SK-N-SH (cell line): ENCODE measurements at regions not wholly inside any gene's neighbourhood (a gene's known extent, or its start where the extent isn't known, plus 50 kb on each side); places are given as distances from the start of the nearest gene placed in this dataset.

Experiments used
- CTCF ChIA-PET: fragments of 300-600, 350-600 bp; formaldehyde crosslinking; extraction: SDS; loops from one replicate; lab custom pipeline; 2021; lab: Yijun Ruan, JAX
- POLR2A ChIA-PET: fragments of 350-600 bp; sonication (Branson Sonifier 250); formaldehyde crosslinking; extraction: SDS; loops from one replicate; lab custom pipeline; 2020; ENCODE audit warnings: antibody characterized with exemption, inconsistent platforms; lab: Yijun Ruan, JAX
- DNase-seq: peaks from one replicate; pipeline ENCODE4 v3.0.0; 2012
- H2AFZ ChIP-seq: fragments of 200-600 bp; sonication (generic); 2 replicates; pipeline ENCODE4 v1.8.1; 2016; ENCODE audit warnings: antibody characterized with exemption, mild to moderate bottlenecking, low read depth
- H3F3A ChIP-seq: fragments of 200-600 bp; sonication (generic); replicated peaks from 2 replicates; pipeline ENCODE3; 2016; ENCODE audit warnings: antibody characterized with exemption, mild to moderate bottlenecking; ENCODE audit not compliant: insufficient read depth
- H3K27ac ChIP-seq, 2 experiments: fragments of 200-500 bp in 1 of 2; fragments of 200-600 bp in 1 of 2; sonication (Bioruptor generic) in 1 of 2; sonication (generic), shearing (Covaris generic) in 1 of 2; 2 replicates each; pipeline versions ENCODE4 v1.5.1 to v1.6.1; 2014 to 2016; ENCODE audit warnings: low read depth in 2 of 2, inconsistent platforms in 1 of 2, low read length in 1 of 2, mild to moderate bottlenecking in 1 of 2, mixed read lengths in 1 of 2
- H3K27me3 ChIP-seq: fragments of 200-600 bp; sonication (generic), shearing (Covaris generic); 2 replicates; pipeline ENCODE4 v1.6.1; 2016; ENCODE audit warnings: mixed run types; ENCODE audit not compliant: insufficient read depth
- H3K36me3 ChIP-seq, 2 experiments: fragments of 200-500 bp in 1 of 2; fragments of 200-600 bp in 1 of 2; sonication (Bioruptor generic) in 1 of 2; sonication (generic) in 1 of 2; replicated peaks in 1 of 2; 2 replicates each; pipeline versions ENCODE3 to v1.5.1; 2014 to 2016; ENCODE audit warnings: low read length in 1 of 2, mild to moderate bottlenecking in 1 of 2; ENCODE audit not compliant: insufficient read depth in 2 of 2, control insufficient read depth in 1 of 2
- H3K4me1 ChIP-seq, 2 experiments: fragments of 200-500 bp in 1 of 2; fragments of 200-600 bp in 1 of 2; sonication (Bioruptor generic) in 1 of 2; sonication (generic), shearing (Covaris generic) in 1 of 2; 2 replicates each; pipeline versions ENCODE4 v1.5.1 to v1.6.1; 2014 to 2016; ENCODE audit warnings: low read depth in 1 of 2, low read length in 1 of 2, mixed run types in 1 of 2; ENCODE audit not compliant: insufficient read depth in 2 of 2, control insufficient read depth in 1 of 2
- H3K4me2 ChIP-seq: fragments of 200-600 bp; sonication (generic), shearing (Covaris generic); 2 replicates; pipeline ENCODE4 v1.6.1; 2017; ENCODE audit warnings: mixed run types
- H3K4me3 ChIP-seq, 2 experiments: fragments of 200-500 bp in 1 of 2; fragments of 200-600 bp in 1 of 2; sonication (Bioruptor generic) in 1 of 2; sonication (generic), shearing (Covaris generic) in 1 of 2; 2 replicates each; pipeline versions ENCODE4 v1.5.1 to v1.8.1; 2014 to 2016; ENCODE audit warnings: low read depth in 2 of 2, inconsistent platforms in 1 of 2, low read length in 1 of 2, mild to moderate bottlenecking in 1 of 2, mixed read lengths in 1 of 2, moderate library complexity in 1 of 2
- H3K79me2 ChIP-seq: fragments of 200-600 bp; sonication (generic); 2 replicates; pipeline ENCODE4 v1.8.1; 2017; ENCODE audit warnings: mild to moderate bottlenecking; ENCODE audit not compliant: insufficient read depth
- H3K9ac ChIP-seq: fragments of 200-600 bp; sonication (generic); 2 replicates; pipeline ENCODE4 v1.6.1; 2017; ENCODE audit warnings: mixed run types
- H3K9me2 ChIP-seq: fragments of 200-600 bp; sonication (generic); 2 replicates; pipeline ENCODE4 v1.6.1; 2017; ENCODE audit warnings: mixed run types
- H3K9me3 ChIP-seq: fragments of 200-600 bp; sonication (generic); 2 replicates; pipeline ENCODE4 v1.6.1; 2017; ENCODE audit warnings: mixed run types, mild to moderate bottlenecking, moderate library complexity
- H4K20me1 ChIP-seq: fragments of 200-600 bp; sonication (generic); 2 replicates; pipeline ENCODE4 v1.6.1; 2017; ENCODE audit warnings: mild to moderate bottlenecking, mixed run types; ENCODE audit not compliant: insufficient read depth
- CHD2 ChIP-seq: fragments of 150-350 bp; IDR thresholded peaks from 2 replicates; pipeline ENCODE4 v1.6.1; 2018; ENCODE audit warnings: low read length; ENCODE audit not compliant: partially characterized antibody
- EP300 ChIP-seq, 2 experiments: IDR thresholded peaks; 2 replicates each; pipeline versions ENCODE4 v1.4.0 to v1.6.1; 2012; ENCODE audit warnings: borderline replicate concordance in 1 of 2, low read depth in 1 of 2, low read length in 1 of 2
- EZH2phosphoT487 ChIP-seq: fragments of 200-600 bp; sonication (generic); IDR thresholded peaks from 2 replicates; pipeline ENCODE4 v1.6.1; 2017; ENCODE audit warnings: low read depth, mixed run types, mild to moderate bottlenecking, antibody characterized with exemption, moderate library complexity, borderline replicate concordance
- FOSL2 ChIP-seq: IDR thresholded peaks from 2 replicates; pipeline ENCODE4 v1.4.0; 2012; ENCODE audit warnings: low read depth, mild to moderate bottlenecking, moderate library complexity, borderline replicate concordance
- GATA2 ChIP-seq: sonication (generic); formaldehyde crosslinking; IDR thresholded peaks from 2 replicates; pipeline ENCODE4 v1.5.0; 2020; ENCODE audit warnings: mild to moderate bottlenecking, missing genetic modification reagents
- NRF1 ChIP-seq: IDR thresholded peaks from 2 replicates; pipeline ENCODE4 v1.6.1; 2012; ENCODE audit warnings: low read depth, mild to moderate bottlenecking, low read length
- RAD21 ChIP-seq: IDR thresholded peaks from 2 replicates; pipeline ENCODE4 v1.6.1; 2012; ENCODE audit warnings: mild to moderate bottlenecking, low read length
- RXRA ChIP-seq: IDR thresholded peaks from 2 replicates; pipeline ENCODE4 v1.4.0; 2012; ENCODE audit warnings: low read depth, mild to moderate bottlenecking, borderline replicate concordance
- SIN3A ChIP-seq: IDR thresholded peaks from 2 replicates; pipeline ENCODE4 v1.6.1; 2012; ENCODE audit warnings: low read depth, mild to moderate bottlenecking, low read length, moderate library complexity, borderline replicate concordance
- SMC3 ChIP-seq: IDR thresholded peaks from 2 replicates; pipeline ENCODE4 v1.6.1; 2012; ENCODE audit warnings: low read depth, low read length, improper control_type of control experiment
- TAF1 ChIP-seq: IDR thresholded peaks from 2 replicates; pipeline ENCODE4 v1.6.1; 2012; ENCODE audit warnings: low read depth, mild to moderate bottlenecking, low read length, moderate library complexity, borderline replicate concordance
- TCF12 ChIP-seq: IDR thresholded peaks from 2 replicates; pipeline ENCODE4 v1.4.0; 2012
- TEAD4 ChIP-seq: IDR thresholded peaks from 2 replicates; pipeline ENCODE4 v1.4.0; 2012; ENCODE audit warnings: mild to moderate bottlenecking, borderline replicate concordance; ENCODE audit not compliant: insufficient read depth
- YY1 ChIP-seq: IDR thresholded peaks from 2 replicates; pipeline ENCODE4 v1.4.0; 2012; ENCODE audit warnings: low read depth, mild to moderate bottlenecking
- WGBS: methylation state at CpG from one replicate; pipeline ENCODE4 v1.1.6; 2017; ENCODE audit warnings: low lambda C conversion rate; 5-methylcytosine and 5-hydroxymethylcytosine counted together
- TF ChIP-seq, protein P1 (sequence below): IDR thresholded peaks from 2 replicates; pipeline ENCODE4 v1.6.1; 2012; ENCODE audit warnings: mild to moderate bottlenecking, low read depth, low read length, moderate library complexity
- TF ChIP-seq, protein P2 (sequence below): fragments of 150-350 bp; IDR thresholded peaks from 2 replicates; pipeline ENCODE4 v1.6.1; 2017; ENCODE audit warnings: antibody characterized with exemption, low read length, low read depth, borderline replicate concordance
- TF ChIP-seq, protein P3 (sequence below): fragments of 200-600 bp; sonication (generic); IDR thresholded peaks from 2 replicates; pipeline ENCODE4 v1.6.1; 2017; ENCODE audit warnings: antibody characterized with exemption, mild to moderate bottlenecking, moderate library complexity
- TF ChIP-seq, protein P4 (sequence below): IDR thresholded peaks from 2 replicates; pipeline ENCODE4 v1.4.0; 2012; ENCODE audit warnings: low read depth

GRCh38 chr14:94906577-94906976 lies 136.7 kb upstream of the GSC start:
- H3K27ac ChIP-seq: no peak overlapping the region
- H3K79me2 ChIP-seq: no peaks in the 10 kb centered on the region
- peaks cover 5% of the 10 kb centered on the region; the same call in 1 of the 2 replicates for H3K27me3 ChIP-seq
- DNase-seq: no peak
- WGBS: 50% methylated on average over 2 of the region's 4 CpGs
- POLR2A ChIA-PET: no interaction called here
- H3F3A ChIP-seq: no peaks in the 10 kb centered on the region
- no peaks in the 10 kb centered on the region for H3K36me3 ChIP-seq
- CTCF ChIA-PET: no interaction called here
- H3K4me3 ChIP-seq: no peak overlapping the region
- H3K4me2 ChIP-seq: no peak overlapping the region
- H2AFZ ChIP-seq: no peak overlapping the region
- H4K20me1 ChIP-seq: no peaks in the 10 kb centered on the region
- peaks cover 0 to 9% of the 10 kb centered on the region in 2 experiments; a peak in 2 of 4 replicates for H3K4me1 ChIP-seq
- no peak overlapping the region for H3K9ac ChIP-seq
- no peaks in the 10 kb centered on the region for H3K9me2 ChIP-seq
- TF ChIP-seq, protein P1, sequence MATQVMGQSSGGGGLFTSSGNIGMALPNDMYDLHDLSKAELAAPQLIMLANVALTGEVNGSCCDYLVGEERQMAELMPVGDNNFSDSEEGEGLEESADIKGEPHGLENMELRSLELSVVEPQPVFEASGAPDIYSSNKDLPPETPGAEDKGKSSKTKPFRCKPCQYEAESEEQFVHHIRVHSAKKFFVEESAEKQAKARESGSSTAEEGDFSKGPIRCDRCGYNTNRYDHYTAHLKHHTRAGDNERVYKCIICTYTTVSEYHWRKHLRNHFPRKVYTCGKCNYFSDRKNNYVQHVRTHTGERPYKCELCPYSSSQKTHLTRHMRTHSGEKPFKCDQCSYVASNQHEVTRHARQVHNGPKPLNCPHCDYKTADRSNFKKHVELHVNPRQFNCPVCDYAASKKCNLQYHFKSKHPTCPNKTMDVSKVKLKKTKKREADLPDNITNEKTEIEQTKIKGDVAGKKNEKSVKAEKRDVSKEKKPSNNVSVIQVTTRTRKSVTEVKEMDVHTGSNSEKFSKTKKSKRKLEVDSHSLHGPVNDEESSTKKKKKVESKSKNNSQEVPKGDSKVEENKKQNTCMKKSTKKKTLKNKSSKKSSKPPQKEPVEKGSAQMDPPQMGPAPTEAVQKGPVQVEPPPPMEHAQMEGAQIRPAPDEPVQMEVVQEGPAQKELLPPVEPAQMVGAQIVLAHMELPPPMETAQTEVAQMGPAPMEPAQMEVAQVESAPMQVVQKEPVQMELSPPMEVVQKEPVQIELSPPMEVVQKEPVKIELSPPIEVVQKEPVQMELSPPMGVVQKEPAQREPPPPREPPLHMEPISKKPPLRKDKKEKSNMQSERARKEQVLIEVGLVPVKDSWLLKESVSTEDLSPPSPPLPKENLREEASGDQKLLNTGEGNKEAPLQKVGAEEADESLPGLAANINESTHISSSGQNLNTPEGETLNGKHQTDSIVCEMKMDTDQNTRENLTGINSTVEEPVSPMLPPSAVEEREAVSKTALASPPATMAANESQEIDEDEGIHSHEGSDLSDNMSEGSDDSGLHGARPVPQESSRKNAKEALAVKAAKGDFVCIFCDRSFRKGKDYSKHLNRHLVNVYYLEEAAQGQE: no peak
- no peak for TF ChIP-seq YY1
- TF ChIP-seq, all 33 proteins: peak for 0
- H3K9me3 ChIP-seq: no peaks in the 10 kb centered on the region

GRCh38 chr14:94904636-94905035 lies 134.7 kb upstream of the GSC start:
- Histone ChIP-seq H4K20me1 (no peaks in the 10 kb centered on the region), H3F3A (no peaks in the 10 kb centered on the region), H3K36me3 (no peaks in the 10 kb centered on the region), H2AFZ (no peak overlapping the region), H3K4me3 (no peak overlapping the region), H3K9ac (no peak overlapping the region), H3K27ac (no peak overlapping the region), H3K9me3 (no peaks in the 10 kb centered on the region), H3K27me3 (peaks cover 3% of the 10 kb centered on the region; the same call in 1 of the 2 replicates), H3K79me2 (no peaks in the 10 kb centered on the region), H3K4me2 (no peak overlapping the region), H3K9me2 (no peaks in the 10 kb centered on the region), H3K4me1 (peaks cover 0 to 9% of the 10 kb centered on the region in 2 experiments; a peak in 2 of 4 replicates)
- POLR2A ChIA-PET: interaction anchor here (0.6 kb wide), 1 partner anchor 623 kb away, joined by 3 read pairs; no protein-coding TSS in a partner anchor
- CTCF ChIA-PET: interaction anchor here (1.6 kb wide), 1 partner anchor 527 kb away, joined by 4 read pairs; no protein-coding TSS in a partner anchor
- DNase-seq: no peak
- WGBS: 38% methylated on average over 4 of the region's 4 CpGs
- TF ChIP-seq, protein P2, sequence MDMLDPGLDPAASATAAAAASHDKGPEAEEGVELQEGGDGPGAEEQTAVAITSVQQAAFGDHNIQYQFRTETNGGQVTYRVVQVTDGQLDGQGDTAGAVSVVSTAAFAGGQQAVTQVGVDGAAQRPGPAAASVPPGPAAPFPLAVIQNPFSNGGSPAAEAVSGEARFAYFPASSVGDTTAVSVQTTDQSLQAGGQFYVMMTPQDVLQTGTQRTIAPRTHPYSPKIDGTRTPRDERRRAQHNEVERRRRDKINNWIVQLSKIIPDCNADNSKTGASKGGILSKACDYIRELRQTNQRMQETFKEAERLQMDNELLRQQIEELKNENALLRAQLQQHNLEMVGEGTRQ: no peak
- TF ChIP-seq TCF12 (no peak), TAF1 (no peak), RAD21 (no peak), TEAD4 (no peak), RXRA (no peak), GATA2 (no peak), FOSL2 (no peak), CHD2 (no peak), EP300 (IDR thresholded peaks at IDR 0.05; ENCODE audit: borderline replicate concordance in 1 of 2, low read depth in 1 of 2, low read length in 1 of 2) (no peak), YY1 (no peak), NRF1 (no peak), SIN3A (no peak), SMC3 (no peak), EZH2phosphoT487 (no peak)
- TF ChIP-seq, protein P3, sequence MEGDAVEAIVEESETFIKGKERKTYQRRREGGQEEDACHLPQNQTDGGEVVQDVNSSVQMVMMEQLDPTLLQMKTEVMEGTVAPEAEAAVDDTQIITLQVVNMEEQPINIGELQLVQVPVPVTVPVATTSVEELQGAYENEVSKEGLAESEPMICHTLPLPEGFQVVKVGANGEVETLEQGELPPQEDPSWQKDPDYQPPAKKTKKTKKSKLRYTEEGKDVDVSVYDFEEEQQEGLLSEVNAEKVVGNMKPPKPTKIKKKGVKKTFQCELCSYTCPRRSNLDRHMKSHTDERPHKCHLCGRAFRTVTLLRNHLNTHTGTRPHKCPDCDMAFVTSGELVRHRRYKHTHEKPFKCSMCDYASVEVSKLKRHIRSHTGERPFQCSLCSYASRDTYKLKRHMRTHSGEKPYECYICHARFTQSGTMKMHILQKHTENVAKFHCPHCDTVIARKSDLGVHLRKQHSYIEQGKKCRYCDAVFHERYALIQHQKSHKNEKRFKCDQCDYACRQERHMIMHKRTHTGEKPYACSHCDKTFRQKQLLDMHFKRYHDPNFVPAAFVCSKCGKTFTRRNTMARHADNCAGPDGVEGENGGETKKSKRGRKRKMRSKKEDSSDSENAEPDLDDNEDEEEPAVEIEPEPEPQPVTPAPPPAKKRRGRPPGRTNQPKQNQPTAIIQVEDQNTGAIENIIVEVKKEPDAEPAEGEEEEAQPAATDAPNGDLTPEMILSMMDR: no peak
- TF ChIP-seq, protein P4, sequence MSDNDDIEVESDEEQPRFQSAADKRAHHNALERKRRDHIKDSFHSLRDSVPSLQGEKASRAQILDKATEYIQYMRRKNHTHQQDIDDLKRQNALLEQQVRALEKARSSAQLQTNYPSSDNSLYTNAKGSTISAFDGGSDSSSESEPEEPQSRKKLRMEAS: no peak
